HG03135 (cell line): ENCODE measurements at regions not wholly inside any gene's neighbourhood (a gene's known extent, or its start where the extent isn't known, plus 50 kb on each side); places are given as distances from the start of the nearest gene placed in this dataset.
"Not testable (repeated sequence)": the region's sequence is repeated elsewhere in the genome, so short reads cannot be mapped to it uniquely, and the experiment has no call there.

ENCODE experiments used
- ATAC-seq: cut with Tn5 transposase; IDR thresholded peaks from one replicate; pipeline ENCODE4 v1.9.1; 2021; ENCODE audit warnings: mild to moderate bottlenecking, moderate library complexity; ENCODE audit not compliant: unreplicated experiment

- no peak for ATAC-seq
Observed at GRCh38 chr5:92552206-92553160, 1028.5 kb downstream of the NR2F1-AS1 start.

GRCh38 chr5:92548346-92548745, 1032.7 kb downstream of the NR2F1-AS1 start:
- ATAC-seq: no peak

- ATAC-seq: no peak
Observed at GRCh38 chr5:92544596-92544995, 1036.4 kb downstream of the NR2F1-AS1 start.

GRCh38 chr5:92544036-92544435, 1037.0 kb downstream of the NR2F1-AS1 start:
- ATAC-seq: no peak

GRCh38 chr5:92543201-92543600, 1037.8 kb downstream of the NR2F1-AS1 start:
- no peak for ATAC-seq

- not testable (repeated sequence) for ATAC-seq
Observed at GRCh38 chr5:92542017-92542416, 1039.0 kb downstream of the NR2F1-AS1 start.

- no peak for ATAC-seq
Observed at GRCh38 chr5:92527311-92528078, 1053.5 kb downstream of the NR2F1-AS1 start.

- no peak for ATAC-seq
Observed at GRCh38 chr5:92525131-92525530, 1055.9 kb downstream of the NR2F1-AS1 start.

- ATAC-seq: no peak
Observed at GRCh38 chr5:92519811-92520632, 1061.0 kb downstream of the NR2F1-AS1 start.

- peak; percentile 100 for ATAC-seq
Observed at GRCh38 chr5:92518318-92518904, 1062.6 kb downstream of the NR2F1-AS1 start.

- ATAC-seq: no peak
Observed at GRCh38 chr5:92514896-92515295, 1066.1 kb downstream of the NR2F1-AS1 start.

GRCh38 chr5:92513067-92513466, 1068.0 kb downstream of the NR2F1-AS1 start:
- ATAC-seq: no peak

GRCh38 chr5:92508271-92508670, 1072.7 kb downstream of the NR2F1-AS1 start:
- ATAC-seq: no peak

- no peak for ATAC-seq
Observed at GRCh38 chr5:92505925-92506324, 1075.1 kb downstream of the NR2F1-AS1 start.

- ATAC-seq: no peak
Observed at GRCh38 chr5:92505145-92505544, 1075.9 kb downstream of the NR2F1-AS1 start.

GRCh38 chr5:92504346-92504745, 1076.7 kb downstream of the NR2F1-AS1 start:
- no peak for ATAC-seq

GRCh38 chr5:92500752-92501151, 1080.3 kb downstream of the NR2F1-AS1 start:
- no peak for ATAC-seq

GRCh38 chr5:92496545-92496944, 1084.5 kb downstream of the NR2F1-AS1 start:
- ATAC-seq: no peak

- ATAC-seq: no peak
Observed at GRCh38 chr5:92494508-92494907, 1086.5 kb downstream of the NR2F1-AS1 start.

GRCh38 chr5:92492908-92493307, 1088.1 kb downstream of the NR2F1-AS1 start:
- no peak for ATAC-seq

GRCh38 chr5:92484484-92484883, 1096.5 kb downstream of the NR2F1-AS1 start:
- no peak for ATAC-seq
